DMS53 (cell line): ENCODE measurements at regions not wholly inside any gene's neighbourhood (a gene's known extent, or its start where the extent isn't known, plus 50 kb on each side); places are given as distances from the start of the nearest gene placed in this dataset.

Experiments used
- DNase-seq: peaks from one replicate; lab custom pipeline; 2025; lab: John Stamatoyannopoulos, UW

DNA sequence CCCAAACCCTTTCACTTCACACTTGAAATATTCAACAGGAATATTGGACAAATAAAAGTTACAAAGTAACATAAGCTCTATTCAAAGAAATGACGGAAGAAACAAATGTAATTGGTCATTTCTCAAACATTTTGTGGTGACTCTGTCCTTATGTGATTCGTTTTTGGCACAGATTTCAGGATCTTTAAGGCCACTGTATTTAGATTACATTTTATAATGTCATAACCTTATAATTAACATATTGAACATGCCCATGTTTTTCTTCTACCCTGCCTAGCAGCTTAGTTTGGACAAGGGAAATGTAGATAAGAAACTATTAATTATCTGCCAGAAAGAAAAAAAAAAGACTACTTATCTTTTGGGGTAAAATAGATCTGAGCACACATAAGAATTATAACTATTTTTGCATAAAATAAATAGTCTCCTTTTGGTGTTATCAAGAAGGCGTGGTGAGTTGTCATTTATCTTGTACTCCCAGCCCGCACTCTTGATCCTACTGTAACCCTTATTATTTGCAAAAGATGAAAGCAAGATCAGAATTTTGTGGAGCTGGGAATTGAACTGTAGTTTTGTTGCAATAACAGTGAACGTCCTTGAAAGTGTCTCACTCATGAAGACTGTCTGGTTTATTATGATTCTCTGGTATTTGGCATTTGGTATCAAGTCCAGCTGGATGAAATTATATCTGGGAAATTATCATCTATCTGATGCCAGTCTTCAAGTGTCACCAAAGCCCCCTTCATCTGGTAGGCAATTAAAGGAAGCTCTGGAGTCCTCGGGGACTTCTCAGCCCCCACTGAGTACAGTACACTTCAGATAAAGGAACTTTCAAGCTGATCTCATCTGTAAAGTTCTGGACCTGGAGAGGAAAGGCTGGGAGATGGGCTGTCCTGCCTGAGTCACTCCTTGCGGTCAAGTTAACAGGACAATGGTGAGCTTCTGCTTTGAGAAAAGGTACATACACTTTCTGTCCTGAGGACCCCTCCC, 175.7 kb upstream of the INHBA start:
- no peak for DNase-seq

DNA sequence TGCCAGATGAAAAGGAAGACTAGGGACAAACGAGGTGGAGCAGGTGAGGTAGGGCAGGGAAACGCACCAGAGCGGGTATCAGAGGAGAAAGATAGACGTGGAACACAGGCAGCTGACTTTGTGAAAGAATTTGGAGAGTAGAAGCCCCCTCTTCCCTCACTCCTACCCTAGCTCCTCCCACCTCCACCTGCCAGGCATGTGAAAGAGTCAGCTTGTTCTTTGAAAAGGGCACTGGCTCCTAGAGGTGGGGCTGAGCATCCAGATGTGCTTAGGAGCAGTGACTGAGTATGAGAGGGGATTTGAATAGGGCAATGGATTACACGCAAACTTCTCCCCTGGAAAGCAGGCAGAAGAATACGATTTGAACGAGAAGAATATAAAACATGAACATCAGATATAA, 174.2 kb upstream of the INHBA start:
- DNase-seq: no peak

DNA sequence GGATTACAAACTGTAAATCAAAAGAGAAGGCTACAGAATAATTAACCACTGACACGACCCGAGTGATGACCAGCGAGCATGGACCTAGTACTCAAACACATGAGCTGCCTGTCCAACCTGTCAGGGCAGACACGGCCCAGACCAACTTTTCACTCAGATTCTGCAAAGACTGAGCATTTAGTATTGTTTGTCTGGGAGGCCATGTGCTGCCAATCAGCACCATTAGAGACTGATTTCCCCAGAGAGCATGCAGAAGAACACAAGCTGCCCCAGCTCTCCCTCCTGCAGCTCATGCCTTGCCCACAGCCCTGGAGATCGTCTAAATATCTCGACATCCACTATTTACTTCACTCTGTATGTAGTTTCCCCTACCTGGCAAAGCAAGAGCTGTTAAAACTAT, 172.6 kb upstream of the INHBA start:
- DNase-seq: no peak

DNA sequence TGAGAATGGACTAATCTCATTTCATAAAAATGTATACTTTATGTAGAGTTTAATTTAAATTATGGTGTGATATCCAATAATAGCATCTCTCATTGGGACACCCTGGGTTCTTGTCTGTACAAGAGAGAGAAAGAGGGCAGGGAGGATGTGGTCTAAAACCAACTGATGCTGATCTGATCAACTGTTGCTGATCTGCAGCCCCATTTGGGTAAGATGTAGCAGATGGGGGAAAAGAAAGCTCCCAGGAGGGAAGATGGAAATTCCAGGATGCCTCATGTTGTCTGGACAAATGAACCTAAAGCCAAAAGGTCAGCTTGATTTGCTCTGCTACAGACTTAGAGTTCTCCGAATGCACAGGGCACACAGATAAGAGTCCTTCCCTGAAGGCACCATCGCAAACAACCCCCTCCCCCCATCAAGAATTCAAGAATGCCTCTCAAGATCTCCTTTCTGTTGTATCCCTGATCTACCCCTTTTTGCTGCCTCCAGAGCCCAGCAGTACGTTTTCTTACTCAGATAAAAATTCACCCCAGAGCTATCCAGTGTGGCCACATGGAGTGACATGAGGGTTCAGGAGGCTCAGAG, 171.4 kb upstream of the INHBA start:
- no peak for DNase-seq

DNA sequence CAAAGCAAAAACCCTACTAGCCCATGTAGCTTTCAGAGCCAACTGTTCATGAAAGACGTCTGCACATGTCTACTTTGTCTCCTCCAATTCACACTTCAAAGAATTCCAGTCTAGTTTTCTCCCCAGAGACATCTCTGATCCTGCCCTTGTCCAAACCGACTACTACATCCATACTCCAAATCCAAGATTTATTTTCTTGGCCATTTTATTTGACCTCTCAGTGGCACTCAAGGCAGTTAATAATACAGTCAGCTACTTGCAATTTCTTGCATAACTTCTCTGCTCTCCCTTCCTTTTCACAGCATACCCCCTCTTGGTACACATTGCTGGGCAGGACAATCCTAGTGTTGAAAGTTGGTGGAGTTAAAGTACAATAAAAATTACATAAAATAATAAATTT, 170.9 kb upstream of the INHBA start:
- DNase-seq: no peak

DNA sequence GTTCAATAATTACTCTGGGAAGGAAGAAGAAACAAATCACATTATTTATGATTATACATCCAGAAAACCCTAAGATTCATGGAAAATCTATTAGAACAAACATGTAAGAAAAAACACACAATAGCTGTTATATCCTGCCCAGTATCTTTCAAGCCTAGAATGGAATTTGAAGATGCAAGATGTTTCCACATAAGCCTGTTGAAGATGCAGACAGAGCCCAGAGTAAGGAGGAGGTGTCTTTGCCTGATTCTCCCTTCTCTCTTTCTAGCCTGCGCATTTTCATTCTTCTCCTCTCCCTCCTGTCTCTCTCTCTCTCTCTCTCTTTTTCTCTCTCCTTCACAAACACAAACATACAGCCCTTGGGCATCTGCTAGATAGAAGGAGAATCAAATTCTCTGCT, 170.1 kb upstream of the INHBA start:
- no peak for DNase-seq

DNA sequence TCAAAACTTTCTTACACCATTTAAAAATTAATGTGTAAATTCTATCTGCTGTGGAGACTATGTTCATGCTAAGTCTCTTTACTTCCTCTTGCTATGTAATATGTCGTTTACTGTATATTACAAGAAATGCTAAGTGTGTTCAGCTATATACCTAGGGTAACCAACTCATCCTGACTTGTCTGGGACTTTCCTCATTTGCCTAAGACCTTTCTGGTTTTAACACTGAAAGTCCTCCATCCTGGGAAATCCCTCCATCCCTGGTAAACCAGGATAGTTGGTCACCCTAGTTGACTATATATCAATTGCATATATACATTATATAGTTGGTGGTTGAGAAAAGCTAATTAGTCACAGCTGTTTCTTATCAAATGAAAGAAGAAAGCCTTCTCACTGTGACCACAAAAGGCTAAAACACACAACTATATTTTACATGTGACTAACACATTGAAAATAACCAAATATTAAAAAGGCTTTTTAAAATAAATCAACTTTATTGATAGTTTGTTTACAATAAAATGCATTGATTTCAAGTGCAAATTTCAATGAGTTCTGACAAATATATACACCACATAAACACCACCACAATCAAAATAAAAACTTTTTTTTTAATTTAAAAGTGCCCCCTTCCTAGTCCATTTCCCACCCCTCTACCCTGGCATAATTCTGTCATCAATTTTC, 167.7 kb upstream of the INHBA start:
- no peak for DNase-seq

DNA sequence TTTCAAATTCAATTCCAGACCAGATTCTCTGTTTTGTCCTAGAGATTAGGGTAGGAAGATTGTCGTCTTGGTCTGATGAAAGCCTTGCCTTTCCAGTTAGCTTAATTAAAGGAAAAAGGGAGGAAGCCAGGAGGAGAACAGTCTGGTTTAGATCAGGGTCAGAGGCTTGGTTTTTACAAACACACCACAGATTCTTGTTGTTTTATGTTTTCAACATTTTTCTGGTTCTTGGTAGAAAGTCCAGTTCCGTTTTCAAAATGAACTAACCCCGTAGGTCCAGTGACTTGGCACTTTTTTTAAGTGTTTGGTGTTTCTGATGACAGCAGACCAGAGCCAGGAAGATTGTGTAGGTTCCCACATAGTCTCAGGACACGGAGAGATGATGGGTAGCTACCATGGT, 167.1 kb upstream of the INHBA start:
- DNase-seq: no peak

DNA sequence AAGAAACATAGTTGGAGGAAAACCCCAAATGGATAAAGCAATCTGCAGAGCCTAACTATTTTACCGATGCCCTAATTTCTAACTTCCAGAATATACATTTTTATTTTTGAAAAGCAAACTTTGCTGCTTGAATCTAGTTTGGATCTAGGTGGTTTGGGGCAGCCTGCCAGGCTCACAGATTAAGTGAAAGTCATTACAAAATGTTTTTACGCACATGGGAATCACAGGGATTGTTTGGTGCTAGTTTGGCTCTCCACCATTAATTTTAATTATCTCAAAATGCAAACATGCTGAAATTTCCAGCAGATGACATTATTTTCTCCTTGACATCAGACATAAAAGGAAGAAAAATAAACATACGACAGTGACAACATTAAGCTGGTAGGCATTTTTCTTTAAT, 166.7 kb upstream of the INHBA start:
- DNase-seq: no peak

DNA sequence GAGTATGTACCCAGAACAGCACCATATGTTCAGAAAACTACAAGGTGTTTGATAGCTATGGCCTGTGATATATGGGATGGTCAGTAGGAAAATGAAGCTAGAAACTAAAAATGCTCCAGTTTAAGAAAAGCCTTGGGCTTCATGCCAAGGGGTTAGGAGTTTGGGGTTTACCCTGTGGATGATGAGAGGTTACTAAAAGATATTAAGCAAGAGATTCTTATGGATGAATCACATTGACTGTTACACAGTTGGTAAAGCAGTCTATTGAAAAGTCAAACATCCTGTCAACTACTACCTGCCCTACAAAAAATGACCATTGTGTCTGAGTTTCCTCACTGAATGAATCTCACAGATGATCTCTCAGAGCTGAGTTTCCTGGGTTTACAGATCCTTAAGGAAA, 166.2 kb upstream of the INHBA start:
- no peak for DNase-seq

DNA sequence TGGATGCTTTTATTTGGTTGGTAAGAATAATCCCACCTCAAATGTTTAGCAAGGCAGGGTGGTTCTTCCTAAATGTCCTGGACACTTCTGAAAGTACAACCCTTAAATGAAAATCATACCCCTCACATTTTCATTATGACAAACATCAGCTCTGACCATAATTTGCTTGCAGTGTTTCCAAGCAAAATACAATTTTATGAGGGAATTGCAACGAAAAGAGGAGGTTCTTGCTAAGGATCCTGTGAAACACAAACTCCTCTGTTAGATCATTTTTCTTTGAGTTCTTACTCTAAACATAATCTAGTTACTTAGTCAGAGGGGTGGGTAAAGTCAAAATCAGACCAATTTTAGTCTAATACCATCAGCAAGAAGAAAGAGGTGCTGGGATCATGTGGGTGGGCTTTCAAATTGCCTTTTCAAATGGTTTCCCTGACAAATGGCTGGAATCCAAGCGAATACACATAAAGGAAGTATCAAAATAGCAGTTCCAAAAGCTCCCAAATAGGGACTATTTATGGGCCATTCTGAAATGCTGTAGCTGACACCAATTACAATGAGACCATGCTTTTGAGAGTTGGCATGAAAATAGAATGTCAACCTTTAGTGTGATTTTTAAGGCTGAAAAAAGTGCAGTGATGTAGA, 164.9 kb upstream of the INHBA start:
- no peak for DNase-seq

DNA sequence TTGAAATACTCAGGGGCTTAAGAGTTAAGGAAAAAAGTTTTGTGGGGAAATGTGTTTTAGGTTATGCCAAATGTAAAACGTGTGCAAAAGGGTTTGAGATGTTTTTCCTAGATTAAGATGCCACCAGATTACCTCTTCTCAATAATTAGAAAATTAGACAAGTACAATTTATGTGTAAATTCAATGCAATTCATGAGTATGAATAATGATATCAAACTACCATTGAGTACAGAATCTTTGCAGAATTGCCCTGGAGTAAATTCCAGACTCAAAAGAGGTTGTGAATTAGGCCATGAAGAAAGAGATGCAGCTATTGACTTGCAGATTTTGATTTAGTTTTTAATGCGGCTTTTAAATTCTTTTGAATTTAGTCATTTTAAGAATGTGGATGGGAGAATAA, 159.4 kb upstream of the INHBA start:
- no peak for DNase-seq

DNA sequence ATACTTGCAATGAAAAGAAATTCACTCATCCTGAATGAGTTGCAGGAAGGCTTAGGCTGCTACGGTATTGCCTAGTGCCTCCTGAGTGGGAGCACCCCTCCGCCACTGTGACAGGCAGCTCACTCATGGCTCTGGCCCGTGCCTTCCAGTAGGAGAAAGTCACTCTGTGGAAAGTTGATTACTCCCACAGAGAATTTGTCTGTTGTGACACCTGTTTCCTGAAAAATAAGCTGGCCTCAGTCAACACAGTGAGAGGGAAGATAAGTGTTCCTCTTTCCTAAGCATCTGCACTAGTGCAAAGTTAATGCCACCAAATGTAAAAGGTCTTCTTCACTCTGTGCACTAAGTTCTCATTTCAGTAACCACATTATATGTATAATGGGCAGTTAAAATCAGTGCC, 158.8 kb upstream of the INHBA start:
- DNase-seq: no peak

DNA sequence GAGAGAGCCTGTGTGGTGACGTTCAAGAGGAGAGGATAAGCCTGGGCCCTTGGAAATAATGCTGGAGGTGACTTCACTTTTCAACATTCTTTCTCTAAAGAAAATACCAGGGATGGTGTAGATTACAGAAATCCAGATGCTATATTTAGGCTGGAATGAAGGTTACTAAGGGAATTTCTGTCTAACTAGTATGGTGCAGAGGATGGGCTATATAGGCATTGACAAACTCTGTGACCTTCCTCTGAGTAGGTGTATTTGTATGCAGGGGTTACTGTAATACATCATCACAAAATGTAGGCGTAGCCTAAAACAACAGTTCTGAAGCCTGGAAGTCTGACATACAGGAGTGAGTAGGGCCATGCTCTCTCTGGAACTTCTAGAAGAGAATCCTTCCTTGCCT, 155.3 kb upstream of the INHBA start:
- no peak for DNase-seq

DNA sequence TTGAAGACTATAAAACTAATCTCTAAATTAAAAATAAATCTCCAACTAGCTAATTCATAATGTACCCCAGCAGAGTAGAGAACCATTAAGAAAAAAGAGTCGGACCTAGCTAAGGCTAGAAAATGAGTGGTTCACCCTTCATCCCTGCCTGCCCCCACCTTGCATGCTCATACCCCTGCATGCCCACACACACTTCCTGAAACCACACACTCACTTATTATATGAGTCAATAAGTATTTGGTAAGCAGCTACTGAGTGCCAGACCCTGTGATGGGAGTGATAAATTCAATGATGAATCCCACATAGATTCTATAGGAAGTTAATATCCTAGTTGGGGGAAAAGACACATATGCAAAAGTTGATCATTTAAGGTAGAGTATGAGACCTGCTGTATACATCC, 152.9 kb upstream of the INHBA start:
- no peak for DNase-seq

DNA sequence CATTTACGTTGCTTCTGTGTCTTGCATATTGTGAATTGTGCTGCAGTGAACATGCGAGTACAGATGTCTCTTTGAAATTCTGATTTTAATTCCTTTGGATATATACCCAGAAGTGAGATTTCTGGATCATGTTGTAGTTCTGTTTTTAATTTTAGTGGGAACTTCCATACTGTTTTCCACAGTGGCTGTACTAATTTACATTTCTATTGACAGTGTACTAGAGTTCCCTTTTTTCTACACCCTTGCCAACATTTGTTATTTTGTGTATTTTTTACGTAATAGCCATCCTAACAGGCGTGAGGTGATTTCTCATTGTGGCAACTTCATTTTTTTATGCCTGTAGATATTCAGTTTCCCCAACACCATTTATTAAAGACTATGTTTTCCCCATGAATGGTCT, 144.7 kb upstream of the INHBA start:
- no peak for DNase-seq

DNA sequence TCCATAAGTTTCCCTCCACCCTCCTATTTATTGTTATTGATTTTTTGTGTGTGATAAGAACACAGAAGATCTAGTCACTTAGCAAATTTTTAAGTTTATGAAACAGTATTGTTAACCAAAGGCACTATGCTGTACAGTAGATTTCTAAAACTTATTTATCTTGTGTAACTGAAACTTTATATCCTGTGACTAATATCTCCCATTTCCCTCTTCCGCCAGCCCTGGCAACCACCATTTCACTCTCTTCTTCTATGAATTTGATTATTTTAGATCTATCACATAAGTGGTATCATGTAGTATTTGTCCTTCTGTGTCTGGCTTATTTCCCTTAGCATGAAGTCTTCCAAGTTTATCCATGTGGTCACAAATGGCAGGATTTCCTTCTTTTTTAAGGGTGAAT, 144.3 kb upstream of the INHBA start:
- no peak for DNase-seq

DNA sequence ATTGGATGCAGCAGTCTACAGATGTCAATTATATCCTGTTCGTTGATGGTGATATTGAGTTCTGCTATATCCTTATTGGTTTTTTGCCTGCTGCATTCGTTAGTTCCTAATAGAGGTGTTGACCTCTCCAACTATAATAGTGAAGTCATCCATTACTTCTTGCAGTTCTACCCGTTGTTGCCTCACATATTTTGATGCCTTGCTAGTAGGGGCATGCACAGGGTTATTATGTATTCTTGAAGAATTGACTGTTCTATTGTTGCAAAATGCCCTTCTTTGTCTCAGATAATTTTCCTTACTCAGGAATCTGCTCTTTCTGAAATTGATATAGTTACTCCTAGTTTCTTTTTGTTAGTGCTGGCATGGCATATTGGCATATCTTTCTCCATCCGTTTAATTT, 140.1 kb upstream of the INHBA start:
- no peak for DNase-seq

DNA sequence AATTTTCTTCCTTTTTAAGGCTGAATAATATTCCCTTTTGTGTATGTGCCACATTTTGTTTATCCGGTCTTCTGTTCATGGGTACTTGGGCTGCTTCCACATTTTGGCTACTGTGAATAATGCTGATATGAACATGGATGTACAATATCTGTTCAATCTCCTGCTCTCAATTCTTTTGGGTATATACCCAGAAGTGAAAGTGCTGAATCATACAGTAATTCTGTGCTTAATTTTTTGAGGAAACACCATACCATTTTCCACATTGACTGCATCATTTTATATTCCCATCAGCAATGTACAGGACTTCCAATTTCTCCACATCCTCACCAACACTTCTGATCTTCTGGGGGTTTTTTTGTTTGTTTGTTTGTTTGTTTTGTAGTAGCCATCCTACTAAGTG, 135.0 kb upstream of the INHBA start:
- DNase-seq: no peak

DNA sequence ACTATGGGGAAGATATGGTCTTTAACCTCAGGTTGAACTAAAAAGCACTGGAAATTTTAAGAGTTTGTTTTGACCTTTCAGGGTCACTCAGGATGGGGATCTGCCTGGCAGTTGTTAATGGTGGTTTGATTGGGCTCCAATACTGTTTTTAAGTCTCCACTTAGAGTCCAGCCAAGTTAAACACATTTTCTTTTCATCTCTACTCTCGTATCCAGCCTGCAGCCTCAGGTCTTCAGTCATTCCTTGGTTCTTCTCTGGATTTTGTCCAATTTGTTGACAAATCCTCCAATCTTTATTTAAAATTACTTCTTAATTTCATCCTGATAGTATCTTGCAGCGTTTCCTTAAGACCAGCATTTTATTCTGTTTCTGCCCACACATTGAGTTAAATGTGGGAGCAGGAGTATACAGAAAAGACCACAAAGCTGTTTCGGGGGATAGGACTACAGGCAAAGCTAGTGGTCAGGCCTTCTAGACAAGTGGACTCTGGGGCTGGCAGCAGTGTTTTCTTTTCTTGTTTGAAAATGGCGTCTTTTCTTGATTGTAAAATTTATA, 133.2 kb upstream of the INHBA start:
- no peak for DNase-seq

DNA sequence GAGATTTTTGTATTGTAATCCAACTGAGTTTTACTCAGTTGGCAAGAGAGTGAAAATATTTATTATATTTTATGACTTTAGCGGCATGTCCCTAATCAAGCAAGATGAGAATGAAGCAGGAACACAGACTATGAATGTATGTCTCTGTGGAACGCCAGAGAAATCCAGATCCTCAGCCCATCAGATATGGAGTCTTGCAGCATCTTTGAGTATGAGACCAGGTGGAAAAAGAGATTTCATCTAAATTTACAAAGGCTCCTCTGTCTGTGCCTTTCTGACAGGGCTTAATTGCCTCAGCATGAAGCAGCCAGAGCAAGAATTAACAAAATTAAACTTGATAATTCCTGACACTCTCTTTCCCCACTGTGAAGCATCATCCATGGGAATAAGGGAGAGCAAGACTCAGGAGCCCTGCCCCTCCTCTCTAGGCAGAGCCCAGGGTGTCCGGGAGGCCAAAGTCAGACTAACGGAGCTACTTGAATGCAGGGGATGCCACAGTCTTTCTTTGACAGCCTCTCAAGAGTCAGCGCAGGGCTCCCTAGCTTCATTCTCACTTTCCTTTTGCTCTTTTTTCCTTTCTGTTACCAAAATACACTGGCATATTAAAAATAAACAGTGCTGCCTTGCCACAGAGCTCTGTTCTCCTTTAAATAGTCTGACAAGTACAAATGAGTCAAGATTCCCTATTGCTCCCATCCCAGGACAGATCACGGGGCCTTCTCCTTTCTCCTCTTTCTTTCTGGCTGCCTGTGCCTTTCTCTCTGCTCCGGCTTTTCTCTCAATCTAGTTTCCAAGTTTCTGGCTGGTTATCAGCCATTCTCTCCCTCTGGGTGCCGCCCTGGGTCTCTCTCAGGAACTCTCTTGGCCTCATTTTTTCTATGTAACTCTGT, 132.2 kb upstream of the INHBA start:
- DNase-seq: no peak
